ENCODE measurements at regions not wholly inside any gene's neighbourhood (a gene's known extent, or its start where the extent isn't known, plus 50 kb on each side); places are given as distances from the start of the nearest gene placed in this dataset.
"Not testable (repeated sequence)": the region's sequence is repeated elsewhere in the genome, so short reads cannot be mapped to it uniquely, and the experiment has no call there.

DNA sequence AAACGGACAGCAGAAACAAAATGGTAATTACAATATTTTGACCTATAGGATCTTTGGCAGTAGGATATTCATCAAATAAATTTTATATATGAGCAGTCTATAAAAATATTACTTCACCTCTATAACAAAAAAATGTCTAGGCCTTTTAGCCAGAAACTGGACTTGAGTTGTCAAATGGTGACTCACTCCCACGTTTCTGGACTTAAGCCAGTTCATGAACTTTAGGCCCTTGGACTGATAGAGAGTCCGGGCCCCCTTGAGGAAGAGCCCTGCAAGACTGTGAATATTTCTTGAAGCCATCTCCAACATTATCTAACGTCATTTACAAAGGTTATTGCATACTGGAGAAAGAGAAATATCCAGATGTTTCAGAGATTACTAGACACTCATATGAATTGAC lies 106.8 kb upstream of the FAM47A start:
- H2AFZ ChIP-seq (ENCODE audit: low read length), result no peak overlapping the region
- no peaks in the 10 kb centered on the region for H3K4me1 ChIP-seq (ENCODE audit: insufficient read depth, low read length, poor library complexity, severe bottlenecking)
- POLR2A ChIA-PET, result no interaction called here
- no peak for TF ChIP-seq EZH2phosphoT487 (IDR thresholded peaks at IDR 0.05; ENCODE audit: borderline replicate concordance, low read depth, low read length)
- TF ChIP-seq, protein P1, sequence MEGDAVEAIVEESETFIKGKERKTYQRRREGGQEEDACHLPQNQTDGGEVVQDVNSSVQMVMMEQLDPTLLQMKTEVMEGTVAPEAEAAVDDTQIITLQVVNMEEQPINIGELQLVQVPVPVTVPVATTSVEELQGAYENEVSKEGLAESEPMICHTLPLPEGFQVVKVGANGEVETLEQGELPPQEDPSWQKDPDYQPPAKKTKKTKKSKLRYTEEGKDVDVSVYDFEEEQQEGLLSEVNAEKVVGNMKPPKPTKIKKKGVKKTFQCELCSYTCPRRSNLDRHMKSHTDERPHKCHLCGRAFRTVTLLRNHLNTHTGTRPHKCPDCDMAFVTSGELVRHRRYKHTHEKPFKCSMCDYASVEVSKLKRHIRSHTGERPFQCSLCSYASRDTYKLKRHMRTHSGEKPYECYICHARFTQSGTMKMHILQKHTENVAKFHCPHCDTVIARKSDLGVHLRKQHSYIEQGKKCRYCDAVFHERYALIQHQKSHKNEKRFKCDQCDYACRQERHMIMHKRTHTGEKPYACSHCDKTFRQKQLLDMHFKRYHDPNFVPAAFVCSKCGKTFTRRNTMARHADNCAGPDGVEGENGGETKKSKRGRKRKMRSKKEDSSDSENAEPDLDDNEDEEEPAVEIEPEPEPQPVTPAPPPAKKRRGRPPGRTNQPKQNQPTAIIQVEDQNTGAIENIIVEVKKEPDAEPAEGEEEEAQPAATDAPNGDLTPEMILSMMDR (conservative IDR thresholded peaks at IDR 0.05; ENCODE audit: low read length), result no peak
- H3K4me2 ChIP-seq (ENCODE audit: low read length), result no peak overlapping the region
- no peaks in the 10 kb centered on the region for H3K79me2 ChIP-seq (ENCODE audit: insufficient read depth, low read depth, low read length)
- no peak for DNase-seq (ENCODE audit: low spot score)
- no peaks in the 10 kb centered on the region for H3K9me3 ChIP-seq (ENCODE audit: low read length)
- H3K4me3 ChIP-seq (ENCODE audit: low read depth, low read length, poor library complexity, severe bottlenecking), result no peak overlapping the region
- intact Hi-C loops (cut with micrococcal nuclease; ENCODE audit: unreplicated experiment), result no loop called here
- no TSS peak for BruUV-seq (replicated peaks)
- H3K27ac ChIP-seq (ENCODE audit: low read depth, low read length, poor library complexity, severe bottlenecking), result no peak overlapping the region
- CTCF ChIA-PET (ENCODE audit: unreplicated experiment), result no interaction called here
- no peaks in the 10 kb centered on the region for H3K9me2 ChIP-seq (ENCODE audit: insufficient read depth, low read length)
- H4K20me1 ChIP-seq (ENCODE audit: insufficient read depth, low read length), result no peaks in the 10 kb centered on the region
- H3K36me3 ChIP-seq (ENCODE audit: insufficient read depth, low read length), result no peaks in the 10 kb centered on the region

DNA sequence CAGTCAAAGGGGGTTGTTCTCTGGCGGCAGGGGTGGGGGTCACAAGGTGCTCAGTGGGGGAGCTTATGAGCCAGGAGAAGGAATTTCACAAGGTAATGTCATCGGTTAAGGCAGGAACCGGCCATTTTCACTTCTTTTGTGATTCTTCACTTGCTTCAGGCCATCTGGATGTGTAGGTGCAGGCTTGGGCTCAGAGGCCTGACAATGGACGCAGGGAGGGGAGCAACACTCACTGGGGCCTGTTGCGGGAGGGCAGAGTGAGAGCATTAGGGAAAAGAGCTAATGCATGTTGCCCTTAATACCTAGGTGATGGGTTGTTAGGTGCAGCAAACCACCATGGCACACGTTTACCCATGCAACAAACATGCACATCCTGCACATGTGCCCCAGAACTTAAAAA lies 98.0 kb upstream of the FAM47A start:
- BruUV-seq (replicated peaks); H3K4me3 ChIP-seq (ENCODE audit: low read depth, low read length, poor library complexity, severe bottlenecking); H3K27ac ChIP-seq (ENCODE audit: low read depth, low read length, poor library complexity, severe bottlenecking); H3K79me2 ChIP-seq (ENCODE audit: insufficient read depth, low read depth, low read length); DNase-seq (ENCODE audit: low spot score); H3K4me2 ChIP-seq (ENCODE audit: low read length); H4K20me1 ChIP-seq (ENCODE audit: insufficient read depth, low read length); H3K4me1 ChIP-seq (ENCODE audit: insufficient read depth, low read length, poor library complexity, severe bottlenecking); H3K9me3 ChIP-seq (ENCODE audit: low read length); intact Hi-C loops (cut with micrococcal nuclease; ENCODE audit: unreplicated experiment); H3K9me2 ChIP-seq (ENCODE audit: insufficient read depth, low read length); H3K36me3 ChIP-seq (ENCODE audit: insufficient read depth, low read length); CTCF ChIA-PET (ENCODE audit: unreplicated experiment); H2AFZ ChIP-seq (ENCODE audit: low read length): not testable (repeated sequence)
- POLR2A ChIA-PET, result interaction anchor here (0.6 kb wide), 1 partner anchor 397 kb away, joined by 3 read pairs; no protein-coding TSS in a partner anchor

DNA sequence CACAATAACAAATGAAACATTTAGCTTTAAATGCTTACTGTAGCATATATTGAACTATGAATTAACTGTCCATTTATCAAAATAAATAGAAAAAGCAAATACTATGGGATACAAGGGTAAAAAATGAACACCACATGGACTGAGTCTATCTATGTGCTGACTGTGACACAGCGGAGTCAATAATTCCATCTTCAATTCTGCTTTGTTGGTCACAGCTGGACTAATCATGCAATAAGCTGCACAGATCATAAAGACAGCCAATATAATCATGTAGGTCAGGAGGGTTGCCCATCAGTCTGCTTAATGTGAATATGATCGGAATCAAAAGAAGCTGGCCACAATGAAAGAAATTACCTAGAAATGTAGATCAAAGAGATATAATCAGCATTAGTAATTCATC lies 95.7 kb upstream of the FAM47A start:
- no TSS peak for BruUV-seq (replicated peaks)
- no peak overlapping the region for H2AFZ ChIP-seq (ENCODE audit: low read length)
- H3K36me3 ChIP-seq (ENCODE audit: insufficient read depth, low read length), result no peaks in the 10 kb centered on the region
- H3K4me1 ChIP-seq (ENCODE audit: insufficient read depth, low read length, poor library complexity, severe bottlenecking), result no peaks in the 10 kb centered on the region
- TF ChIP-seq, protein P1 (conservative IDR thresholded peaks at IDR 0.05; ENCODE audit: low read length), result no peak
- TF ChIP-seq EZH2phosphoT487 (IDR thresholded peaks at IDR 0.05; ENCODE audit: borderline replicate concordance, low read depth, low read length), result no peak
- POLR2A ChIA-PET, result no interaction called here
- CTCF ChIA-PET (ENCODE audit: unreplicated experiment), result no interaction called here
- intact Hi-C loops (cut with micrococcal nuclease; ENCODE audit: unreplicated experiment), result no loop called here
- no peaks in the 10 kb centered on the region for H3K79me2 ChIP-seq (ENCODE audit: insufficient read depth, low read depth, low read length)
- H3K4me2 ChIP-seq (ENCODE audit: low read length), result no peak overlapping the region
- H3K4me3 ChIP-seq (ENCODE audit: low read depth, low read length, poor library complexity, severe bottlenecking), result no peak overlapping the region
- no peaks in the 10 kb centered on the region for H3K9me3 ChIP-seq (ENCODE audit: low read length)
- H3K9me2 ChIP-seq (ENCODE audit: insufficient read depth, low read length), result no peaks in the 10 kb centered on the region
- DNase-seq (ENCODE audit: low spot score), result no peak
- no peak overlapping the region for H3K27ac ChIP-seq (ENCODE audit: low read depth, low read length, poor library complexity, severe bottlenecking)
- H4K20me1 ChIP-seq (ENCODE audit: insufficient read depth, low read length), result no peaks in the 10 kb centered on the region

Data from OCI-LY7 (cell line).